Stimulated activated CD8-positive, alpha-beta memory T cell treated with anti-CD3 and anti-CD28 coated beads, Interleukin-15, amount 100 ng/mL, for 4 hours (primary cell): ENCODE measurements at regions not wholly inside any gene's neighbourhood (a gene's known extent, or its start where the extent isn't known, plus 50 kb on each side); places are given as distances from the start of the nearest gene placed in this dataset.

Source experiments
- DNase-seq, 2 donors: peaks; one replicate each; pipeline ENCODE4 v3.0.0-alpha.2; 2020; ENCODE audit warnings: low read depth in 2 of 2

- no peak for DNase-seq
Measured at GRCh38 chr1:39107341-39108290, 81.5 kb downstream of the NDUFS5 start.

- DNase-seq: no peak
Measured at GRCh38 chr1:39109644-39110043, 83.5 kb downstream of the NDUFS5 start.

GRCh38 chr1:39110325-39110851 is 84.2 kb downstream of the NDUFS5 start:
- no peak for DNase-seq

- no peak for DNase-seq
Measured at GRCh38 chr1:39110882-39111281, 84.7 kb downstream of the NDUFS5 start.

GRCh38 chr1:39113109-39113743 is 87.1 kb downstream of the NDUFS5 start:
- no peak for DNase-seq

GRCh38 chr1:39115271-39116110 is 89.0 kb upstream of the MACF1 start:
- DNase-seq: no peak

GRCh38 chr1:39116116-39116607 is 88.3 kb upstream of the MACF1 start:
- DNase-seq: no peak

GRCh38 chr1:39116860-39117728 is 87.4 kb upstream of the MACF1 start:
- DNase-seq: no peak

- no peak for DNase-seq
Measured at GRCh38 chr1:39117899-39118450, 86.5 kb upstream of the MACF1 start.

- DNase-seq: no peak
Measured at GRCh38 chr1:39122056-39122455, 82.4 kb upstream of the MACF1 start.

GRCh38 chr1:39124282-39124681 is 80.2 kb upstream of the MACF1 start:
- no peak for DNase-seq

- no peak for DNase-seq
Measured at GRCh38 chr1:39127513-39127912, 77.0 kb upstream of the MACF1 start.

GRCh38 chr1:39128126-39128525 is 76.4 kb upstream of the MACF1 start:
- no peak for DNase-seq

GRCh38 chr1:39128959-39129358 is 75.5 kb upstream of the MACF1 start:
- DNase-seq: no peak

GRCh38 chr1:39129514-39129913 is 75.0 kb upstream of the MACF1 start:
- no peak for DNase-seq

GRCh38 chr1:39130325-39130724 is 74.2 kb upstream of the MACF1 start:
- DNase-seq: no peak

GRCh38 chr1:39131940-39132339 is 72.6 kb upstream of the MACF1 start:
- DNase-seq: no peak

GRCh38 chr1:39132505-39133339 is 71.8 kb upstream of the MACF1 start:
- DNase-seq: no peak

- no peak for DNase-seq
Measured at GRCh38 chr1:39133340-39133684, 71.2 kb upstream of the MACF1 start.
